Thoracic aorta (tissue), 2 donors: ENCODE measurements at regions not wholly inside any gene's neighbourhood (a gene's known extent, or its start where the extent isn't known, plus 50 kb on each side); places are given as distances from the start of the nearest gene placed in this dataset.
A peak's percentile ranks its signal among the peaks of the same experiment; 100 is the strongest.

Experiments
- ATAC-seq: fragments of 150-250 bp; one replicate; pipeline ENCODE4 v1.8.0; 2017; ENCODE audit warnings: low read depth; ENCODE audit not compliant: insufficient number of reproducible peaks, low FRiP score
- DNase-seq: peaks from one replicate; pipeline ENCODE4 v3.0.0-alpha.2; 2020; ENCODE audit warnings: low spot score
- H3K27ac ChIP-seq, 2 donors: fragments of 200-600 bp; sonication (generic); 1 replicate in 1 of 2; 2 replicates in 1 of 2; pipeline ENCODE4 v1.5.1; 2016; ENCODE audit warnings: mild to moderate bottlenecking in 2 of 2, moderate library complexity in 2 of 2
- H3K27me3 ChIP-seq: fragments of 200-600 bp; sonication (generic); replicated peaks from 2 replicates; pipeline ENCODE4 v1.6.0; 2016; ENCODE audit warnings: mild to moderate bottlenecking; ENCODE audit not compliant: insufficient read depth
- H3K36me3 ChIP-seq: fragments of 200-600 bp; sonication (generic); one replicate; pipeline ENCODE4 v1.5.1; 2016
- H3K4me1 ChIP-seq, 2 donors: fragments of 200-600 bp; sonication (generic); 1 replicate in 1 of 2; 2 replicates in 1 of 2; pipeline versions ENCODE4 v1.5.1 to v1.6.0; 2016; ENCODE audit warnings: low read depth in 2 of 2, mild to moderate bottlenecking in 1 of 2; ENCODE audit not compliant: control insufficient read depth in 1 of 2
- H3K4me3 ChIP-seq: fragments of 200-600 bp; sonication (generic); 2 replicates; pipeline ENCODE4 v1.5.1; 2016; ENCODE audit warnings: mild to moderate bottlenecking
- H3K9me3 ChIP-seq: fragments of 200-600 bp; sonication (generic); 2 replicates; pipeline ENCODE4 v1.5.1; 2016
- TF ChIP-seq, protein P1 (sequence below): fragments of 200-600 bp; sonication (generic); IDR thresholded peaks from one replicate; pipeline ENCODE4 v1.5.1; 2019; ENCODE audit warnings: antibody characterized with exemption

DNA sequence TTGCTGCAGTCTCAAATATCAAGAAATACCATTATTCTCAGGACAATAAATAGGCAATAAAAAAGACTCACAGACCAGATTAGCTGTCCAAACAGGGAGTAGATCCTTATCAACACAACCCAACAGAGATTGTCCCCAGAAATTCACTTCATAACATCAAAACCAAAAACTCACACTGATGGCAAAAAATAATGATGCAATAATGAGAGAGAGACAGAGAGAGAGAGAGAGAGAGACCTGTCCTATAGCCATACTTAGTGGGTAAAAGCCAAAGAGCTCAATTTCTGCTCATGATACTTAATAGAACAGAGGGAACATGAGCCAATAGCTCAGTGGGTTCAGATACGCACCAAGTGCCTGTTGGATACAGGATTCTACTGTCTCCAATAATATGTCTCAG is 244.5 kb downstream of the FAM72C start:
- Histone ChIP-seq H3K4me1 (no peaks in the 10 kb centered on the region), H3K27me3 (no peaks in the 10 kb centered on the region), H3K4me3 (no peak overlapping the region), H3K36me3 (no peaks in the 10 kb centered on the region), H3K27ac (no peak overlapping the region), H3K9me3 (no peaks in the 10 kb centered on the region)
- TF ChIP-seq, protein P1, sequence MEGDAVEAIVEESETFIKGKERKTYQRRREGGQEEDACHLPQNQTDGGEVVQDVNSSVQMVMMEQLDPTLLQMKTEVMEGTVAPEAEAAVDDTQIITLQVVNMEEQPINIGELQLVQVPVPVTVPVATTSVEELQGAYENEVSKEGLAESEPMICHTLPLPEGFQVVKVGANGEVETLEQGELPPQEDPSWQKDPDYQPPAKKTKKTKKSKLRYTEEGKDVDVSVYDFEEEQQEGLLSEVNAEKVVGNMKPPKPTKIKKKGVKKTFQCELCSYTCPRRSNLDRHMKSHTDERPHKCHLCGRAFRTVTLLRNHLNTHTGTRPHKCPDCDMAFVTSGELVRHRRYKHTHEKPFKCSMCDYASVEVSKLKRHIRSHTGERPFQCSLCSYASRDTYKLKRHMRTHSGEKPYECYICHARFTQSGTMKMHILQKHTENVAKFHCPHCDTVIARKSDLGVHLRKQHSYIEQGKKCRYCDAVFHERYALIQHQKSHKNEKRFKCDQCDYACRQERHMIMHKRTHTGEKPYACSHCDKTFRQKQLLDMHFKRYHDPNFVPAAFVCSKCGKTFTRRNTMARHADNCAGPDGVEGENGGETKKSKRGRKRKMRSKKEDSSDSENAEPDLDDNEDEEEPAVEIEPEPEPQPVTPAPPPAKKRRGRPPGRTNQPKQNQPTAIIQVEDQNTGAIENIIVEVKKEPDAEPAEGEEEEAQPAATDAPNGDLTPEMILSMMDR, result no peak
- no peak for DNase-seq
- ATAC-seq, result no peak

DNA sequence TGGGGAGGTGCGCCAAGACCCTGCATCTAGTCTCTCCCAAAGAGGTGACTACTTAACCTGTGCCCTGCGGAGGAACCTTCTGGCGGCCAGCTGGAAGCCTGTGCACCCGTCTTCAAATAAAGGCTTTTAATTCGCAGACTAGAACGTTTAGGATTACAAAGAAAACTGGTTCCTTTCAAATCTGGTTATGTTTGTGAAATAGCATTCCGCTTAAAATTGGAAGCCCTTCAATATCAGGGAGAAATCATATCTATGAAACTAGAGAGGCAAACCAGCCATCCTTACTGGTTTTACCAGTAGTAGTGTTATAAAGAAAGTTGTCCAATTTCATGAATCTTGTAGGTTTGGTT is 250.8 kb downstream of the FAM72C start:
- Histone ChIP-seq H3K4me3 (peak overlapping the region; percentile 25), H3K27ac (no peak overlapping the region)
- no peak for ATAC-seq

DNA sequence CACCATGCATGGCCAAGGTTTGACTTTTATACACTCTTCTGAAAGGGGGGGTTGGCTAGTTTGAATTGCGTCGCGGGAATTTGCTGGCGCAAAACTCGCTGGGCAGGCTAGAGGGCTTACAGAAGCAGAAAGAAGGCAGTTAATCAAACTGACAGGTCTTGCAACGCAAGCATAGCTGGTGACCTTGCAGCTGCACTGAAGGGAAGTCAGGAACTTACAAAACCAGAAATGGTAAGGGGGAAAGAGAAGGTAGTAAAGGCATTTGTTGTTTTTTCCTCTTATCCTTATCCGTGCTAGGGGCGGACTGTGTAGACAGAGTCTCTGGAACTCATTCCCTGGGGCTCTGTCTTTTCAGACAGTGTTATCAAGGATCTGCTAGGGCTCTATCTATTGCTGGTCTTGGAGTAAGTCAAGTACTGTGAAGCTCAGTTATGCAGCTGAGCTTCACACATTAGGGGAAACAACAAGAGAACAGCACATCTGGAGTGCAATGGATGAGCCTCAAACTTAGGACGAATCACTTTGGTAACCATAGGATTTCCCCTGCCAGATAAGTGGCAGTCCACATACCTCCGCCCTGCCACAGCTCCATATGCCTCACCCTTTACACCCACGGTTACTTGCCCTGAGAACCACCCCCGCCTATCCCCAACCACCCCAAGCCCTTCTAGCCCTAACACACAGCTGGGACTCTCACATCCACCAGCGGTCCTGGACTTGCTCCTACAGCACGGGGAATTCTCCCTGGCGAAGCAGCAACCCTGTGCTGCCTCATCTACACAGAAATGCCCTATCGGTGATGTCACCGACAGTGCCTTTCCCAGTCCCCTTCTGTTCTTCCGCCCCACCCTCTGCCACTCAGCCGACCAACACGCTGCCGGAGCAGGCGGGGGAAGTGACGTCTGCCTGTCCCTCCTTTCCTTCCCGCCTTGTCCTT is 251.4 kb downstream of the FAM72C start:
- Histone ChIP-seq H3K36me3 (no peaks in the 10 kb centered on the region), H3K27me3 (no peaks in the 10 kb centered on the region), H3K27ac (no peak overlapping the region), H3K9me3 (no peaks in the 10 kb centered on the region), H3K4me1 (no peaks in the 10 kb centered on the region), H3K4me3 (peak overlapping the region; percentile 25)
- DNase-seq, result no peak
- no peak for ATAC-seq
- TF ChIP-seq, protein P1, result no peak

More for the DNA sequence above, 250.8 kb downstream of the FAM72C start:
- TF ChIP-seq, protein P1, result no peak
- no peak for DNase-seq
- no peaks in the 10 kb centered on the region for H3K4me1 ChIP-seq
- no peaks in the 10 kb centered on the region for H3K27me3 ChIP-seq
- H3K9me3 ChIP-seq, result no peaks in the 10 kb centered on the region
- no peaks in the 10 kb centered on the region for H3K36me3 ChIP-seq

DNA sequence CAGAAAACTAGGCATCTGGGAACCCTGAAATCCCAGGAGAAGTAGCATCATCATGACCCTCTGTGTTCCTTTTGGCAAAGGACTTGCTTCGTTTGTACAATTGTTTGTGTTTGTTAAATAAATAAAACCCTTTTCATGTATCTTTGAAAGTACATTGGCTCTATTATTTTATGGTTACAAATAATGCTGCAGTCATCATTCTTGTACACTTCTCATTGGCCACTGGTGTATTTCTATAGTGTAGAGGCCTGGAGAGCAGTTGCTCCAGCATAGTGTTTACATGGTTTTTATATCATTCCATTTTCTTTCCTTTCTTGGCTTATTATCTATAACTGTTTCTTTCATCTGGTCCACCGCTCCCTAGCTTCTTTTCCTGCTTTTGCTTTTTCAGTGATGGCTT is 253.3 kb downstream of the FAM72C start:
- no peak overlapping the region for H3K27ac ChIP-seq
- no peaks in the 10 kb centered on the region for H3K36me3 ChIP-seq
- no peaks in the 10 kb centered on the region for H3K27me3 ChIP-seq
- no peak for ATAC-seq
- no peak overlapping the region for H3K4me3 ChIP-seq
- TF ChIP-seq, protein P1, result no peak
- no peak for DNase-seq
- no peaks in the 10 kb centered on the region for H3K9me3 ChIP-seq
- H3K4me1 ChIP-seq, result no peaks in the 10 kb centered on the region

DNA sequence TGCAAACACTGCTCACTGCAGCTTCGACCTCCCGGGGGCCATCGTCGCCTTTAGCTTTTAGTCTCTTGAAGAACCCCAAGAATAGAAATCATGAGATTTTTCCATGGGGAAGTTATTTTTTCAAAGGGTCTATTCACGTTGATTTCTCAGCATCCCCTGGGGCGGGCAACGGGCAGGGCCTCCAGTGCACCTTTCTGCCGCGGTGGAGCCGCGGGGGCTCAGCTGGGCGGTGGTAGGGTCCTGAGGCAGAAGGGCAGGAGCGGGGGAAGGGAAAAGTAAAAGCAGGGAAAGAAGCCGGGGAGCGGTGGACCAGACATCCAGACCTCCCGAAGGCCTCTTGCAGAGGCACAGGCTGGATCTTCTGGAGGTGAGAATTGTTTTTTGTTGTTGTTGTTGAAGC is 253.8 kb downstream of the FAM72C start:
- Histone ChIP-seq H3K27ac (no peak overlapping the region), H3K4me1 (no peaks in the 10 kb centered on the region), H3K4me3 (no peak overlapping the region), H3K9me3 (no peaks in the 10 kb centered on the region), H3K36me3 (no peaks in the 10 kb centered on the region), H3K27me3 (no peaks in the 10 kb centered on the region)
- TF ChIP-seq, protein P1, result no peak
- ATAC-seq (no peak), DNase-seq (no peak)
